PC-9 (cell line): ENCODE measurements at regions not wholly inside any gene's neighbourhood (a gene's known extent, or its start where the extent isn't known, plus 50 kb on each side); places are given as distances from the start of the nearest gene placed in this dataset.

ENCODE experiments used
- CTCF ChIP-seq: fragments of 200-600 bp; sonication (generic); conservative IDR thresholded peaks from 2 replicates; pipeline ENCODE4 v1.6.1; 2017; ENCODE audit warnings: mixed run types, antibody characterized with exemption, mild to moderate bottlenecking, moderate library complexity
- EZH2 ChIP-seq: fragments of 200-600 bp; sonication (generic); IDR thresholded peaks from 2 replicates; pipeline ENCODE4 v1.8.0; 2017; ENCODE audit warnings: antibody characterized with exemption, low read depth

- TF ChIP-seq CTCF: no peak
- TF ChIP-seq EZH2: no peak
Observed at GRCh38 chr14:85442996-85443395, 86.9 kb upstream of the FLRT2 start.
